ENCODE measurements at regions not wholly inside any gene's neighbourhood (a gene's known extent, or its start where the extent isn't known, plus 50 kb on each side); places are given as distances from the start of the nearest gene placed in this dataset.
A peak's percentile ranks its signal among the peaks of the same experiment; 100 is the strongest.
"Not testable (repeated sequence)": the region's sequence is repeated elsewhere in the genome, so short reads cannot be mapped to it uniquely, and the experiment has no call there.

- no peak for DNase-seq (ENCODE audit: low read depth in 4 of 4, low spot score in 3 of 4)
Measured at GRCh38 chr13:55606045-55606665, 1534.6 kb upstream of the PRR20A start.

GRCh38 chr13:55613429-55614187 lies 1527.1 kb upstream of the PRR20A start:
- DNase-seq (ENCODE audit: low read depth in 4 of 4, low spot score in 3 of 4), result no peak

DNA sequence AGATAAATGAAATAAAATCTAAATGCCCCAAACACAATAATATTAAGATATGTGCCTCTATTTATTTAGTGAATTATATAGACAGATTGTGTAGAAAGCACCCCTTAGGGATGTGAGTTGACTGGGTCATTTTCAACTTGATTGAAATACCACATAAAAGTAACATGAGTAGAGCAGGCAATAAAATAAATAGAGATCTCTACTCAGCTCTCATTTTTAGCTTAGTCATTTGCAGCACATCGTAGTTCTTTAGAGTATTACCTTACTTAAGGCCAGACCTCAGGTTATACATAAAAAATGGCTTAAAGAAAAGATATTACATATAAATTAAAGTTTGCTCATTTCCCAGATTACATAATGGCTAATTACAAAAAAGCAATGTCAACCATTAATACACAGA lies 1525.6 kb upstream of the PRR20A start:
- no peak for DNase-seq (ENCODE audit: low read depth in 4 of 4, low spot score in 3 of 4)

- no peak for DNase-seq (ENCODE audit: low read depth in 4 of 4, low spot score in 3 of 4)
Measured at GRCh38 chr13:55617241-55617640, 1523.5 kb upstream of the PRR20A start.

GRCh38 chr13:55627221-55627620 lies 1513.5 kb upstream of the PRR20A start:
- DNase-seq (ENCODE audit: low read depth in 4 of 4, low spot score in 3 of 4), result no peak

GRCh38 chr13:55632402-55632801 lies 1508.3 kb upstream of the PRR20A start:
- no peak for DNase-seq (ENCODE audit: low read depth in 4 of 4, low spot score in 3 of 4)

DNA sequence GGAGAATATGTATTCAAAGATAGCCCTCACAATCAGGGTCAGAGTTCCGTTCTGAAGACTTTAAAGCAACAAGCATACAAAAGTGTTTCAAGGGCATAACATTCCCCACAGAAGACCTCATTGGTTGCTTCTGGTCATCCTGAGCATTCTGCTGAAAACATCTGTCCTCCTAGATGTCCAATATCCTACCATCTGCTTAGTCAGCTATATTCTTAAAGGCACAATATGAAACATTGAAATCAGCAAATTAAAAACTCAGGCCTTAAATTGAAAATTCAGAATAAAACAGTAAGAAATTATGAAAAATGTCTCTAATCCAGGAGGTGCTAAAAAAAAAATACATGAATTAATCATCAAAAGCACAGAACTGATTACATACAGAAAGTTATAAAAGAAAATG lies 1491.2 kb upstream of the PRR20A start:
- no peak for DNase-seq (ENCODE audit: low read depth in 4 of 4, low spot score in 3 of 4)

DNA sequence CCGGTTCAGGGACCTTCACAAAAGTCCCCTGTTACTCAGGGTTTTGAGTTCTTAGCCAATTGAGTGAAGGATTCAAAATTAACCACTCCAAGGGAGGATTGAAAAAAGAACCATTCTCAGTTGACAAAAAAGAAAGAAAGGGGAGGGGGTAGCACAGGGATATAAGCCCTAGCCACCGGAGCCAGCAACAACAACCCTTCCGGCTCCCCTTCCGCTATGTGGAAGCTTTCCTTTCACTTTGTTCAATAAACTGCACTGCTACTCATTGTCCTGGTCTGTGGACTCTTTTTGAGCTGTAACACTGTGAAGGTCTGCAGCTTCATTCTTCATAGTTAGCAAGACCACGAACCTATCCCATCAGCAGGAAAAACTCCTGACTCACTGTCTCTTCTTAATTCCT lies 1488.1 kb upstream of the PRR20A start:
- DNase-seq (ENCODE audit: low read depth in 4 of 4, low spot score in 3 of 4), result no peak

GRCh38 chr13:55653497-55653896 lies 1487.2 kb upstream of the PRR20A start:
- no peak for DNase-seq (ENCODE audit: low read depth in 4 of 4, low spot score in 3 of 4)

GRCh38 chr13:55654243-55654642 lies 1486.5 kb upstream of the PRR20A start:
- no peak for DNase-seq (ENCODE audit: low read depth in 4 of 4, low spot score in 3 of 4)

DNA sequence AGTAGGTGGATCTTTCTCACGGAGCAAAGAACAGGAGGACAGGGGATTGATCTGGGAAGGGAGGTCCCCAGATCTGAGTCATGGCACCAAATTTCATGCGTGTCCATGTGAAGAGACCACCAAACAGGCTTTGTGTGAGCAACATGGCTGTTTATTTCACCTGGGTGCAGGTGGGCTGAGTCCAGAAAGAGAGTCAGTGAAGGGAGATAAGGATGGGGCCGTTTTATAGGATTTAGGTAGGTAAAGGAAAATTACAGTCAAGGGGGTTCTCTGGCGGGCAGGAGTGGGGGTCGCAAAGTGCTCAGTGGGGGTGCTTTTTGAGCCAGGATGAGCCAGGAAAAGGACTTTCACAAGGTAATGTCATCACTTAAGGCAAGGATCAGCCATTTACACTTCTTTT lies 1480.5 kb upstream of the PRR20A start:
- DNase-seq (ENCODE audit: low read depth in 4 of 4, low spot score in 3 of 4), result not testable (repeated sequence)

DNA sequence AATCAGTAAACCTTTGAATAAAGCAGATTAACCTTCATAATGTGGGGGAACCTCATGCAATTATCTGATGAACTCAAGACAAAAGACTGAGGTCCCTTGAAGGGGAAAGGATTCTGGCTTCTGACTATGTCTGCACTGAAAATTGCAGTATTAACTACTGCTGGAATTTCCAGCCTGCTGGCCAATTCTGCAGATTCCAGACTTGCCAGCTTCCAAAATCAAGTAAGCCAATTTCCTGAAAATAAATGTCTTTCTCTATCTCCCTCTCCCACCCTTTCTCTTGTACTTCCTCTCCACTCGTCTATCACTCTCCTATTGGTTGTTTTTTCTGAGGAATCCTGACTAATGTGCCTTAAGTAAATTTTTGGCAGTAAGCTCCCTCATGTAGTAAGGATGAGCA lies 1479.9 kb upstream of the PRR20A start:
- DNase-seq (ENCODE audit: low read depth in 4 of 4, low spot score in 3 of 4), result no peak

- DNase-seq (ENCODE audit: low read depth in 4 of 4, low spot score in 3 of 4), result no peak
Measured at GRCh38 chr13:55661505-55661904, 1479.2 kb upstream of the PRR20A start.

DNA sequence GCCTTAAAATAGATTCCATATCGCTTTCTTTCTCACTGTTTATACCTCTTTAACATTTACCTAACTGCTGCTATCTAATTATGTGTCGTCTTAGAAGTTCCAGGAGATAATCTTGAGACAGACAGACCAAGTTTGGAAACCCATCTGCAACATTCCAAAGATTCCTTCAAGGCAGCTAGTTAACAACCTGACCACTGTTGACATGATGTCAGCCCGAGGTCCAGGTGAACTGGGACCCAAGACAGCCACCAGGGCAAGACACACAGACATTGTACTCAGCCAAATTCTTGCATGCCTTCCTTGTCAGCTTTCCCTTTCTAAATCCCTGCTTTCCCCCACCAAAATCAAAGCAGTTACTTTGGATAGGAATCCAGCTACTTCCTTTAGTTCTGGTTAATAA lies 1476.5 kb upstream of the PRR20A start:
- no peak for DNase-seq (ENCODE audit: low read depth in 4 of 4, low spot score in 3 of 4)

DNA sequence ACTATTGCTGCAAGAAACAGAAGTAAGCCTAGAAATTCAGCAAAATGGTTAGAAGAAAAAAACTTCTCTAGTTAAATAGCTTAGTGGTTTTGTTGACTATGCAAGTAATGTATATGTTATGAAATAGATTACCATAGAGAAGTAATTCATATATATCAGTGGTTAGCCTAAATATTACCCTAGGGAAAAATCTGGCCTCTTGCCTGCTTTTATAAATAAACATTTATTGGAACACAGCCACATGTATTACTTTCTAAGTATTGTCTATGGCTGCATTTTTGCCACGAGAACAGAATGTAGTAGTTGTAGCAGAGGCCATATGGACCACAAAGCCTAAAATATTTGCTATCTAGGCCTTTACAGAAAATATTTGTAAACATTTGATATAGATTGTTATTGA lies 1471.7 kb upstream of the PRR20A start:
- DNase-seq (ENCODE audit: low read depth in 4 of 4, low spot score in 3 of 4), result no peak

DNA sequence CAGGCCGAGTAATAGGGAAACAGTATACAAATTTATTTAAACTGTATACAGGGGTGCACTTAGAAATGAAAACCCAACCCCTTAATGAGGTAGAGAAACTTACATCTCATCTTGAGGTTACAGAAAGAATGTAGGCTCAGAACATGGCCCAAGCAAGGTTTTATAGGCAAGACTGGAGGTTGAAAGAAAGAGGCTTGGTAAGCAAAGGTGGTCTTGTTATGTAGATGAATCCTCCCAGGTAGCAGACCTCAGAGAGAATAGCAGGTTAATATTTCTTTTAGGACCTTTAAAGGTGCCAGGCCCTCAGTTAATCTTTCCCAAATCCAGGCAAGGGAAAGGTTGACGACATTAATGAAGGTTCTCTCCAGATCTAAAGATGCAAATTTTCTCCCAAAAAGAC lies 1466.8 kb upstream of the PRR20A start:
- no peak for DNase-seq (ENCODE audit: low read depth in 4 of 4, low spot score in 3 of 4)

GRCh38 chr13:55682776-55683175 lies 1457.9 kb upstream of the PRR20A start:
- no peak for DNase-seq (ENCODE audit: low read depth in 4 of 4, low spot score in 3 of 4)

GRCh38 chr13:55705526-55705925 lies 1435.2 kb upstream of the PRR20A start:
- DNase-seq (ENCODE audit: low read depth in 4 of 4, low spot score in 3 of 4), result no peak

DNA sequence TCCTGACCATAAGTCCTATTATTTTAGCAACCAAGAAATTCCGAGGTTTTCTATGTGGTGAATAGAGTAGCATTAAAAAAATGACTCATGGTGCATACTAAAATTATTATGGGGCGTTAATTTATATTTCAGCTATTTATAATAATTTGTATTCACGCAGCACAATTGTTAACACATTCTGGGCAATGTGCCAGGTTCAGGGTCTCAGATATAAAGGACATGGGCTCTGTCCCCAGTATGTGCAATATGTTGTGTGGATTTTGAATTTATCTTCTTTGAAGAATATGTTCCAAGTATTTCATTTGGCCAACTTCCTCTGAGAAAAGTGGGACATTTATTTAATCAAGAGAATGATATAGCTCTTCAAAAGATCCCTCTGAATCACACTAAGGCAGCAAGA lies 1434.7 kb upstream of the PRR20A start:
- peak in 3 of 4 donors; percentile 12 to 41 (median 29) for DNase-seq (ENCODE audit: low read depth in 4 of 4, low spot score in 3 of 4)

GRCh38 chr13:55714120-55714519 lies 1426.6 kb upstream of the PRR20A start:
- DNase-seq (ENCODE audit: low read depth in 4 of 4, low spot score in 3 of 4), result no peak

DNA sequence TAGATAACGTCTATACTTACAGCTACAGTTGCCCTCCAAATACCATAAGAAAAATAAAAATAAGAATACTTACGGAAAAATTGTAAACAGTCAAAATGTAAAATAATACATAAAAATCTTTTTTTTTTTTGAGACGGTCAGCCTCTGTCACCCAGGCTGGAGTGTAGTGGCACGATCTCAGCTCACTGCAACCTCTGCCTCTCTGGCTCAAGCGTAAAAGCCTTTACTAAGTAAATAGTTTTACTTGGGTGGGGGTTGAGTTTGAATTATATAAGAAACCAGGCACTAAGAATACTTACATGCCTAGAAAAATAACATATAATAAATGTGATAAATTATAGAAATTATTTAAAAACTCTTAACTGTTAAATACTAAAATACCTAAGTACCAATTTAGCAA lies 1413.0 kb upstream of the PRR20A start:
- no peak for DNase-seq (ENCODE audit: low read depth in 4 of 4, low spot score in 3 of 4)

GRCh38 chr13:55728247-55728646 lies 1412.5 kb upstream of the PRR20A start:
- DNase-seq (ENCODE audit: low read depth in 4 of 4, low spot score in 3 of 4), result no peak

- no peak for DNase-seq (ENCODE audit: low read depth in 4 of 4, low spot score in 3 of 4)
Measured at GRCh38 chr13:55745828-55746227, 1394.9 kb upstream of the PRR20A start.

Data from left renal pelvis (tissue), 4 donors.